Suprapubic skin (tissue), 4 donors: ENCODE measurements at regions not wholly inside any gene's neighbourhood (a gene's known extent, or its start where the extent isn't known, plus 50 kb on each side); places are given as distances from the start of the nearest gene placed in this dataset.

Source experiments
- DNase-seq, 2 donors: peaks; one replicate each; pipeline ENCODE4 v3.0.0-alpha.2; 2019; ENCODE audit warnings: low spot score in 2 of 2
- H3K27ac ChIP-seq: fragments of 200-600 bp; sonication (generic); one replicate; pipeline ENCODE4 v1.5.1; 2019
- H3K27me3 ChIP-seq: fragments of 200-600 bp; sonication (generic); one replicate; pipeline ENCODE4 v1.5.1; 2019
- H3K36me3 ChIP-seq: fragments of 200-600 bp; sonication (generic); one replicate; pipeline ENCODE4 v1.5.1; 2019
- H3K4me1 ChIP-seq: fragments of 200-600 bp; sonication (generic); one replicate; pipeline ENCODE4 v1.5.1; 2019
- H3K4me3 ChIP-seq: fragments of 200-600 bp; sonication (generic); one replicate; pipeline ENCODE4 v1.5.1; 2019; ENCODE audit warnings: mild to moderate bottlenecking
- H3K9me3 ChIP-seq: fragments of 200-600 bp; sonication (generic); one replicate; pipeline ENCODE4 v1.5.1; 2019
- CTCF ChIP-seq, 2 donors: fragments of 200-600 bp in 1 of 2; fragments of 450-650 bp in 1 of 2; sonication (generic) in 1 of 2; IDR thresholded peaks; one replicate each; pipeline ENCODE4 v1.5.1; 2016 to 2019; ENCODE audit warnings: antibody characterized with exemption in 2 of 2, mild to moderate bottlenecking in 1 of 2, moderate library complexity in 1 of 2
- EP300 ChIP-seq: sonication (generic); formaldehyde crosslinking; IDR thresholded peaks from one replicate; pipeline ENCODE4 v1.6.1; 2017; ENCODE audit warnings: antibody characterized with exemption
- POLR2A ChIP-seq, 2 donors: fragments of 450-650 bp; IDR thresholded peaks; one replicate each; pipeline ENCODE4 v1.6.1; 2017; ENCODE audit warnings: antibody characterized with exemption in 2 of 2, mild to moderate bottlenecking in 2 of 2, moderate library complexity in 2 of 2
- POLR2AphosphoS5 ChIP-seq, 3 donors: sonication (generic); formaldehyde crosslinking; IDR thresholded peaks; one replicate each; pipeline ENCODE4 v1.6.1; 2017; ENCODE audit warnings: antibody characterized with exemption in 3 of 3
- WGBS: methylation state at CpG from one replicate; pipeline ENCODE4 v1.1.5; 2018; 5-methylcytosine and 5-hydroxymethylcytosine counted together

- H3K4me3 ChIP-seq = no peak overlapping the region
- no peak for DNase-seq
- no peaks in the 10 kb centered on the region for H3K9me3 ChIP-seq
- 48% methylated on average over 2 of the region's 2 CpGs for WGBS
- no peaks in the 10 kb centered on the region for H3K27me3 ChIP-seq
- H3K36me3 ChIP-seq = no peaks in the 10 kb centered on the region
- H3K27ac ChIP-seq = no peak overlapping the region
- no peaks in the 10 kb centered on the region for H3K4me1 ChIP-seq
- TF ChIP-seq EP300 (no peak), POLR2A (IDR thresholded peaks at IDR 0.05) (no peak), POLR2AphosphoS5 (IDR thresholded peaks at IDR 0.05) (no peak), CTCF (IDR thresholded peaks at IDR 0.05) (no peak)
Measured at GRCh38 chr12:41724216-41724615, 420.5 kb downstream of the GXYLT1 start.

DNA sequence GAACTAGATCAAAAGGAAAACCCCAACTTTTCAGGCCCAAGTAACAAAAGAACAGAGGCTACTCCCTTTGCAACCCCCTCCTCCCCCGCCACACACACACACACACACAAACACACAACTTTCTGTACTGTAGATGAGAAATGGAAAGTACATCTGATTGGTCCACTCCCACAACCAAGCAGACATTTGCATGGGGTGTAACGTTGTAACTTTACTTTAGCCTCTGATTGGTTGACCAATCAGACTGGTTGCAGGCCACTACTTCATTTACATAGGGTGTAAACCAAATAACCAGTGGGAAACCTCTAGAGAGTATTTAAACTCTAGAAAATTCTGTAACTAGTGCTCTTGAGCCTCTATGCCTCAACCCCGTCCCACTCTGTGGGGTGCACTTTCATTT lies 425.5 kb downstream of the GXYLT1 start:
- H3K4me3 ChIP-seq = no peak overlapping the region
- TF ChIP-seq CTCF (IDR thresholded peaks at IDR 0.05) = no peak
- TF ChIP-seq EP300 = no peak
- TF ChIP-seq POLR2AphosphoS5 (IDR thresholded peaks at IDR 0.05) = no peak
- TF ChIP-seq POLR2A (IDR thresholded peaks at IDR 0.05) = no peak
- no peaks in the 10 kb centered on the region for H3K4me1 ChIP-seq
- no peaks in the 10 kb centered on the region for H3K27me3 ChIP-seq
- 72% methylated on average over 3 of the region's 3 CpGs for WGBS
- H3K36me3 ChIP-seq = no peaks in the 10 kb centered on the region
- DNase-seq = no peak
- no peak overlapping the region for H3K27ac ChIP-seq
- H3K9me3 ChIP-seq = no peaks in the 10 kb centered on the region

- Histone ChIP-seq H3K36me3 (no peaks in the 10 kb centered on the region), H3K4me3 (no peak overlapping the region), H3K27me3 (no peaks in the 10 kb centered on the region), H3K9me3 (no peaks in the 10 kb centered on the region), H3K27ac (no peak overlapping the region), H3K4me1 (no peaks in the 10 kb centered on the region)
- 62% methylated on average over 3 of the region's 3 CpGs for WGBS
- no peak for DNase-seq
- TF ChIP-seq EP300 (no peak), POLR2A (IDR thresholded peaks at IDR 0.05) (no peak), CTCF (IDR thresholded peaks at IDR 0.05) (no peak), POLR2AphosphoS5 (IDR thresholded peaks at IDR 0.05) (no peak)
Measured at GRCh38 chr12:41715256-41715655, 429.4 kb downstream of the GXYLT1 start.

DNA sequence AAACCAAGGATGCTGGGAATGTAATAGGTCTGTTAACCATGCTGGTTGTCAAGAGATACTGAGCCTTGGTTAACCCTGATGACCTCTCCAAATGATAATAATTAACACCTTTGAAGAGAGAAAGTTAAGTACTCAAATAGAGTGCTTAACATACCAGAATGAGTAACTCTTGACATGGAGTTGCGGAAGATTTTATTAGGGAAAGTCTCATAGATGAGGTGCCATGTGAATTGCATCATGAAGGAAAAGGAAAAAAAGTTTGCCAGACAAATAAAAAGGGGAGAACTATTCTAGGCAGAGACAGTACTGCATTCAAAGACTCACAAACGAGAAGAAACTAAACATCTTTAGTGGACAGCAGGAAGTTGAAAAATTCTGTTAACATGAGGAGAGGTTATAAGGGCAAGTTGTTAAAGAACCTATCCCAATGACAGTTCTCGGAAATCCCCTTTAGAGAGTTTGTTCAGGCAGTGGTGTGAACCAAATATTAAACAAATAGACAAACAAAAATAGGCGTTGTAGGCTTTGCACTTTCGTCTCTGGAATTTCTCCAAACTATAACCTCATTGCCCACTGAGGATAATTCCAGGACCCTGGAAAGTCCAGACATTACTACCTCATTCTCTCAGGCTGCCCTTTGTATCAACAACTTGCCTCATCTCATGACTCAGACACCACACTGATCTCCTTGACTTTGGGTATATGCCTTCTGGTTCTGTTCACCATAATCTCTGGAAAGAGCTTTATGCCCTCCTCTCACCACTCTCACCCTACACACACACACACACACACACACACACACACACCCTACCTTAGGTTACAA lies 435.0 kb downstream of the GXYLT1 start:
- Histone ChIP-seq H3K9me3 (no peaks in the 10 kb centered on the region), H3K4me3 (no peak overlapping the region), H3K4me1 (no peaks in the 10 kb centered on the region), H3K36me3 (no peaks in the 10 kb centered on the region), H3K27ac (no peak overlapping the region), H3K27me3 (no peaks in the 10 kb centered on the region)
- WGBS = 39% methylated on average over 5 of the region's 5 CpGs
- no peak for DNase-seq
- no peak for TF ChIP-seq EP300
- no peak for TF ChIP-seq POLR2AphosphoS5 (IDR thresholded peaks at IDR 0.05)
- no peak for TF ChIP-seq CTCF (IDR thresholded peaks at IDR 0.05)

GRCh38 chr12:41709012-41709411 lies 435.7 kb downstream of the GXYLT1 start:
- Histone ChIP-seq H3K36me3 (no peaks in the 10 kb centered on the region), H3K27me3 (no peaks in the 10 kb centered on the region), H3K4me3 (no peak overlapping the region), H3K4me1 (no peaks in the 10 kb centered on the region), H3K9me3 (no peaks in the 10 kb centered on the region), H3K27ac (no peak overlapping the region)
- WGBS = 76% methylated on average over 3 of the region's 3 CpGs
- TF ChIP-seq POLR2AphosphoS5 (IDR thresholded peaks at IDR 0.05) (no peak), EP300 (no peak), CTCF (IDR thresholded peaks at IDR 0.05) (no peak), POLR2A (IDR thresholded peaks at IDR 0.05) (no peak)
- DNase-seq = no peak
